ENCODE measurements at regions not wholly inside any gene's neighbourhood (a gene's known extent, or its start where the extent isn't known, plus 50 kb on each side); places are given as distances from the start of the nearest gene placed in this dataset.

DNA sequence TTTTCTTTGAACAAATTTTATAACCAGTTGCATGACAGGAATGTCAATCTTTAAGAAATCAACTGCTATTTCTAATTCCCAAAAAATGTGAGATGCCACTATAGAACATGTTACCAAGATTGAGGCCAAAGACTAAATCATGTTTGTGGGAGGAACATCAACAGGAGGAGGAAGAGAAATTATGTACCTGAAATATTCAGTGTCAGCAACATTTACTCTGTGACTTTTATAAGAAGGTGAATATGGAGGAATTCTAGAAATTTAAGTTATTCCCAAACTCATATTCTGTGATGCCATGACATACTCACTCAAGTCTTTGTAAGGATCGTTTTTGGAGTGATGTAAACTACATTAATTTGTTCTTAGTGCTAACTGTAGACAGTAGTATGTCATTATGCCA is 408.4 kb downstream of the SH2D4B start:
- no TSS peak for BruUV-seq (replicated peaks)
- no peak for TF ChIP-seq CTCF (conservative IDR thresholded peaks at IDR 0.05)
- no peak for TF ChIP-seq EZH2 (IDR thresholded peaks at IDR 0.05; ENCODE audit: low read depth)
- H3K79me2 ChIP-seq (ENCODE audit: low read depth), result no peaks in the 10 kb centered on the region
- no peaks in the 10 kb centered on the region for H3K9me3 ChIP-seq (ENCODE audit: insufficient read depth, low read depth)
- H3K27me3 ChIP-seq (ENCODE audit: insufficient read depth, low read depth), result peaks cover 9% of the 10 kb centered on the region; the same call in 1 of the 2 replicates
- no peaks in the 10 kb centered on the region for H3K4me1 ChIP-seq (replicated peaks; ENCODE audit: insufficient read depth)
- intact Hi-C loops (cut with micrococcal nuclease; ENCODE audit: unreplicated experiment), result no loop called here
- H3F3A ChIP-seq (ENCODE audit: insufficient read depth, low read depth), result no peaks in the 10 kb centered on the region
- POLR2A ChIA-PET (ENCODE audit: unreplicated experiment), result no interaction called here
- H3K27ac ChIP-seq, result no peak overlapping the region
- H3K4me2 ChIP-seq, result no peak overlapping the region
- H3K36me3 ChIP-seq (ENCODE audit: low read depth), result no peaks in the 10 kb centered on the region
- no peaks in the 10 kb centered on the region for H3K9me2 ChIP-seq (ENCODE audit: insufficient read depth)
- CTCF ChIA-PET, result no interaction called here
- DNase-seq, result no peak
- H2AFZ ChIP-seq, result no peak overlapping the region
- no peak overlapping the region for H3K4me3 ChIP-seq
- H4K20me1 ChIP-seq (ENCODE audit: insufficient read depth), result no peaks in the 10 kb centered on the region

DNA sequence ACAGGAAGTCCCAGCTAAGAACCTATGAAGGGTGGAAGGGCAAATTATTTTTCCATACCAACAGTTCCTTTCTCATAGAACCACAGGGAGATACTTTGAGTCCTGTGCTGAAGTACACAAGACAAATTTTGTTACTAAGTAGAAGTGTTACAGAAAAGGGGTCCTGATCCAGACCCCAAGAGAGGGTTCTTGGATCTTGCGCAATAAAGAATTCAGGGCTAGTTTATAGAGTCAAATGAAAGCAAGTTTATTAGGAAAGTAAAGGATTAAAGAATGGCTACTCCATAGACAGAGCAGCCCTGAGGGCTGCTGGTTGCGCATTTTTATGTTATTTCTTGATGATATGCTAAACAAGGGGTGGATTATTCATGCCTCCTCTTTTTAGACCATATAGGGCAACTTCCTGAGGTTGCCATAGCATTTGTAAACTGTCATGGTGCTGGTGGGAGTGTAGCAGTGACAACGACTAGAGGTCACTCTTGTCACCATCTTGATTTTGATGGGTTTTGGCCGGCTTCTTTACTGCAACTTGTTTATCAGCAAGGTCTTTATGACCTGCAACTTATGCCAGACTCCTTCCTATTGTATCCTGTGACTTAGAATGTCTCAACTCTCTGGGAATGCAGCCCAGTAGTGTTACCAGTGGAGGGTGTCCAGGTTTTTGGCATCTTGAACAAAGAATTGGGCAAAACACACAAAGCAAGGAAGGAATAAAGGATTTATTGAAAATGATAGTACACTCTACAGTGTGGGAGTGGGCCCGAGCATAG is 409.4 kb downstream of the SH2D4B start:
- no peaks in the 10 kb centered on the region for H3K79me2 ChIP-seq (ENCODE audit: low read depth)
- no peaks in the 10 kb centered on the region for H3K9me2 ChIP-seq (ENCODE audit: insufficient read depth)
- no peak overlapping the region for H3K4me3 ChIP-seq
- BruUV-seq (replicated peaks), result no TSS peak
- no peak for DNase-seq
- H3K27ac ChIP-seq, result no peak overlapping the region
- intact Hi-C loops (cut with micrococcal nuclease; ENCODE audit: unreplicated experiment), result no loop called here
- no peak for TF ChIP-seq EZH2 (IDR thresholded peaks at IDR 0.05; ENCODE audit: low read depth)
- TF ChIP-seq CTCF (conservative IDR thresholded peaks at IDR 0.05), result no peak
- peaks cover 9% of the 10 kb centered on the region; the same call in 1 of the 2 replicates for H3K27me3 ChIP-seq (ENCODE audit: insufficient read depth, low read depth)
- H3K36me3 ChIP-seq (ENCODE audit: low read depth), result no peaks in the 10 kb centered on the region
- no peaks in the 10 kb centered on the region for H3F3A ChIP-seq (ENCODE audit: insufficient read depth, low read depth)
- no peaks in the 10 kb centered on the region for H3K4me1 ChIP-seq (replicated peaks; ENCODE audit: insufficient read depth)
- ChIA-PET POLR2A (ENCODE audit: unreplicated experiment) (no interaction called here), CTCF (no interaction called here)
- no peaks in the 10 kb centered on the region for H4K20me1 ChIP-seq (ENCODE audit: insufficient read depth)
- no peak overlapping the region for H3K4me2 ChIP-seq
- no peaks in the 10 kb centered on the region for H3K9me3 ChIP-seq (ENCODE audit: insufficient read depth, low read depth)
- H2AFZ ChIP-seq, result no peak overlapping the region

- Histone ChIP-seq H3K27ac (no peak overlapping the region), H3K9me2 (ENCODE audit: insufficient read depth) (no peaks in the 10 kb centered on the region), H3F3A (ENCODE audit: insufficient read depth, low read depth) (no peaks in the 10 kb centered on the region), H3K79me2 (ENCODE audit: low read depth) (no peaks in the 10 kb centered on the region), H3K27me3 (ENCODE audit: insufficient read depth, low read depth) (no peaks in the 10 kb centered on the region), H3K4me1 (replicated peaks; ENCODE audit: insufficient read depth) (no peaks in the 10 kb centered on the region), H3K9me3 (ENCODE audit: insufficient read depth, low read depth) (no peaks in the 10 kb centered on the region), H3K4me3 (no peak overlapping the region), H3K36me3 (ENCODE audit: low read depth) (no peaks in the 10 kb centered on the region), H4K20me1 (ENCODE audit: insufficient read depth) (no peaks in the 10 kb centered on the region), H2AFZ (no peak overlapping the region), H3K4me2 (no peak overlapping the region)
- intact Hi-C loops (cut with micrococcal nuclease; ENCODE audit: unreplicated experiment), result no loop called here
- CTCF ChIA-PET, result no interaction called here
- BruUV-seq (replicated peaks), result no TSS peak
- no peak for DNase-seq
- TF ChIP-seq CTCF (conservative IDR thresholded peaks at IDR 0.05) (no peak), EZH2 (IDR thresholded peaks at IDR 0.05; ENCODE audit: low read depth) (no peak)
- POLR2A ChIA-PET (ENCODE audit: unreplicated experiment), result no interaction called here
Measured at GRCh38 chr10:80949785-80950184, 412.1 kb downstream of the SH2D4B start.
